Inferior parietal cortex (tissue), 1 donor: ENCODE measurements at regions not wholly inside any gene's neighbourhood (a gene's known extent, or its start where the extent isn't known, plus 50 kb on each side); places are given as distances from the start of the nearest gene placed in this dataset.

Experiments used
- DNase-seq: peaks from one replicate; pipeline ENCODE4 v3.0.0-alpha.2; 2016; ENCODE audit errors: extremely low spot score

- DNase-seq: no peak
Observed at GRCh38 chr10:78298835-78299234, 265.2 kb downstream of the RPS24 start.

GRCh38 chr10:78299851-78300468, 266.3 kb downstream of the RPS24 start:
- DNase-seq: no peak

GRCh38 chr10:78300526-78300925, 266.9 kb downstream of the RPS24 start:
- DNase-seq: no peak

- no peak for DNase-seq
Observed at GRCh38 chr10:78301481-78301880, 267.8 kb downstream of the RPS24 start.

GRCh38 chr10:78301891-78302738, 268.5 kb downstream of the RPS24 start:
- no peak for DNase-seq

- no peak for DNase-seq
Observed at GRCh38 chr10:78302739-78302988, 269.0 kb downstream of the RPS24 start.

- DNase-seq: peak; percentile 84
Observed at GRCh38 chr10:78302989-78303854, 269.6 kb downstream of the RPS24 start.

- no peak for DNase-seq
Observed at GRCh38 chr10:78304091-78305045, 270.7 kb downstream of the RPS24 start.

- no peak for DNase-seq
Observed at GRCh38 chr10:78305311-78305710, 271.6 kb downstream of the RPS24 start.

GRCh38 chr10:78306358-78306757, 272.7 kb downstream of the RPS24 start:
- no peak for DNase-seq

GRCh38 chr10:78307576-78307975, 273.9 kb downstream of the RPS24 start:
- DNase-seq: peak; percentile 45

GRCh38 chr10:78309536-78310237, 276.0 kb downstream of the RPS24 start:
- DNase-seq: no peak

GRCh38 chr10:78310481-78311080, 276.9 kb downstream of the RPS24 start:
- no peak for DNase-seq

GRCh38 chr10:78312197-78313047, 278.8 kb downstream of the RPS24 start:
- DNase-seq: no peak

- no peak for DNase-seq
Observed at GRCh38 chr10:78313048-78313381, 279.4 kb downstream of the RPS24 start.

- no peak for DNase-seq
Observed at GRCh38 chr10:78313636-78314035, 280.0 kb downstream of the RPS24 start.

- DNase-seq: no peak
Observed at GRCh38 chr10:78314651-78315050, 281.0 kb downstream of the RPS24 start.

- DNase-seq: no peak
Observed at GRCh38 chr10:78316451-78316931, 282.8 kb downstream of the RPS24 start.

- no peak for DNase-seq
Observed at GRCh38 chr10:78318305-78318704, 284.6 kb downstream of the RPS24 start.
